ENCODE measurements at regions not wholly inside any gene's neighbourhood (a gene's known extent, or its start where the extent isn't known, plus 50 kb on each side); places are given as distances from the start of the nearest gene placed in this dataset.
"Not testable (repeated sequence)": the region's sequence is repeated elsewhere in the genome, so short reads cannot be mapped to it uniquely, and the experiment has no call there.

GRCh38 chrX:28472926-28473325 lies 114.3 kb upstream of the IL1RAPL1 start:
- no peak for DNase-seq (ENCODE audit: low read depth, low spot score)

- no peak for DNase-seq (ENCODE audit: low read depth, low spot score)
Observed at GRCh38 chrX:28487818-28488217, 99.4 kb upstream of the IL1RAPL1 start.

GRCh38 chrX:28491322-28491721 lies 95.9 kb upstream of the IL1RAPL1 start:
- no peak for DNase-seq (ENCODE audit: low read depth, low spot score)

- DNase-seq (ENCODE audit: low read depth, low spot score): no peak
Observed at GRCh38 chrX:28491941-28492340, 95.3 kb upstream of the IL1RAPL1 start.

- DNase-seq (ENCODE audit: low read depth, low spot score): peak; percentile 38
Observed at GRCh38 chrX:28498658-28499057, 88.6 kb upstream of the IL1RAPL1 start.

GRCh38 chrX:28502667-28503066 lies 84.6 kb upstream of the IL1RAPL1 start:
- DNase-seq (ENCODE audit: low read depth, low spot score): not testable (repeated sequence)

GRCh38 chrX:28507650-28508049 lies 79.6 kb upstream of the IL1RAPL1 start:
- DNase-seq (ENCODE audit: low read depth, low spot score): not testable (repeated sequence)

- no peak for DNase-seq (ENCODE audit: low read depth, low spot score)
Observed at GRCh38 chrX:28520786-28521185, 66.5 kb upstream of the IL1RAPL1 start.

- DNase-seq (ENCODE audit: low read depth, low spot score): not testable (repeated sequence)
Observed at GRCh38 chrX:28528354-28528753, 58.9 kb upstream of the IL1RAPL1 start.
